Fibroblast of the aortic adventitia (primary cell): ENCODE measurements at regions not wholly inside any gene's neighbourhood (a gene's known extent, or its start where the extent isn't known, plus 50 kb on each side); places are given as distances from the start of the nearest gene placed in this dataset.

ENCODE experiments used
- DNase-seq: peaks from one replicate; pipeline ENCODE4 v3.0.0-alpha.2; 2010; ENCODE audit warnings: low read depth
- H3K4me3 ChIP-seq: 2 replicates; pipeline ENCODE4 v1.5.1; 2011; ENCODE audit warnings: low read depth, mild to moderate bottlenecking, control low read depth, low read length, moderate library complexity
- CTCF ChIP-seq: IDR thresholded peaks from 2 replicates; pipeline ENCODE4 v1.5.1; 2011; ENCODE audit warnings: mild to moderate bottlenecking, low read length, control low read depth, inconsistent platforms; ENCODE audit not compliant: insufficient read depth

DNA sequence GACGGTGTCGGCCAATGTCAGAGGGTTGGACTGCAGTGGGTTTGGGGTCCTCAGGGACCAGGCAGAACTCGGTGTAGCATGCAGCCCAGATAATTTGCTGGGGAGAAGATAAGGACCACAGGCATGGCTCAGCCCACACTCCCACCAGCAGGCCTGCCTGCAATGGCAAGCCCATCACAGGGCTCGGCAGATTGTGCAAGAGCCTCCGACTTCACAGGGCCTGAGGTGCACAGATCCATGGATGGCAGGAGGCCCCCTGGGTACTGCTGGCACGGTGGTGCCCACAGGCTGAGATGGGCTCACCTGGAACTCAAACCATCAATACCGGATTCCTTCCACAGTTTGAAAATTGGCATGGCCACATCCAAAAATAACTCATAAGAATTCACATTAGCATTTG, 180.3 kb downstream of the TTLL2 start:
- no peak for TF ChIP-seq CTCF
- no peak for DNase-seq

DNA sequence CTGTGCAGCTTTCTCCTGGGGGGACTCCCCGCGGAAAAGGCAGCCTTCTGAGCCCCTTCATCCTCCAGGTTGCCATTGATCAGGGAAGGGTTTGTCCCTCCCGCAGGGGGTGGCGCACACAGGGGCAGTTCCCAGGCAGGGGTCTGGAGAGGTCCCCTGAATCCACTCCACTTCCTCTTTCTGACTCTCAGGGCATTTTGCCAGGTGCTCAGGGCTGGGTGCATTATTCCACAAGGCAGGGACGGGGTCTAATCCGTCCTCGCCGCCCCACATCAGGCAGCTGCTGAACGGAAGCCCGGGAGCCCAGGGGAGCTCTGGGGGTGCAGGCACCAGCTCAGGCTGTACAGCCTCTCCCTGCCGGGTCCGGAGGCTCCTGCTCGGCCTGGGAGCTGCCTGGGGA, 180.9 kb downstream of the TTLL2 start:
- H3K4me3 ChIP-seq, result no peak overlapping the region
- no peak for TF ChIP-seq CTCF
- DNase-seq, result no peak

More for the DNA sequence above, 180.3 kb downstream of the TTLL2 start:
- H3K4me3 ChIP-seq, result no peak overlapping the region

DNA sequence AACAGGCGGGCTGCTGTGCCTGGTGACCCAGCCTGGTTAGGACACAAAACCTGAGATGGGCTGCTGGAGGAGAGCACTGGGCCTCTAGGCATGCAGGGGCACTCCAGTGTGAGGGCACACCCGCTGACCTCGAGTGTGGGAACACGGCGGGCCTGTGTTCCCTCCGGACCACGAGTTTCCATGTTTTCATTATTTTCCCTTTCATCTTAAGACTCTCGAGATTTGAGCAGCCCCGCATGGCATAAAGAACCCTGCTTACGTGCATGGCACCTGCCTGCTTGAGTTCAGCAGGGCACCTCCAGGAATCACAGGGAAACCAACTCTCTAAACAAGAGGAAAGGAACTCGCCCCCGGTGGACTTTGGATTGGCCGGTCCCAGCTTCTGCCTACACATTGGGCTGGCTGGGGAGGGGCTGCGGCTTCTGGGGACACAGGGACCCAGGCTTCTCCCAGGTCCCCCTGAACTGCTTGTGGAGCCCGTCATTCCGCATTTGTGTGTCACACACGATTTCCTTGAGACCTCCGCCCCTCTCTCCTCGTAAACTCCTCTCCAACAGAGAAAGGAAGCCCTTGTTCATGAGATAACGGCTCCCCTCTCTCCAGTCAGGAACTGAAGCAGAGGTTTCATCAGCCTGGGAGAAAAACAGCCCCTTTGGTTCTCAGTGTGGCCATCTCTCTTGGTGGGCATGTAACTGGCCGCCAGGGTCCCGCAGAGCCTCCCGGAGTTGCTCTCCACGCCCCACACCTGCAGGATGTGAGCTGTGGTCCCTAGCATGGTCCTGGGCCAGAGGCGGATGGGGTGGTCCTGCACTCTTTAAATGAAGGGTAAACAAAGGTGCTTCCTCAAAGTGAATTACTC, 181.8 kb downstream of the TTLL2 start:
- DNase-seq, result no peak
- no peak overlapping the region for H3K4me3 ChIP-seq
- TF ChIP-seq CTCF, result no peak

DNA sequence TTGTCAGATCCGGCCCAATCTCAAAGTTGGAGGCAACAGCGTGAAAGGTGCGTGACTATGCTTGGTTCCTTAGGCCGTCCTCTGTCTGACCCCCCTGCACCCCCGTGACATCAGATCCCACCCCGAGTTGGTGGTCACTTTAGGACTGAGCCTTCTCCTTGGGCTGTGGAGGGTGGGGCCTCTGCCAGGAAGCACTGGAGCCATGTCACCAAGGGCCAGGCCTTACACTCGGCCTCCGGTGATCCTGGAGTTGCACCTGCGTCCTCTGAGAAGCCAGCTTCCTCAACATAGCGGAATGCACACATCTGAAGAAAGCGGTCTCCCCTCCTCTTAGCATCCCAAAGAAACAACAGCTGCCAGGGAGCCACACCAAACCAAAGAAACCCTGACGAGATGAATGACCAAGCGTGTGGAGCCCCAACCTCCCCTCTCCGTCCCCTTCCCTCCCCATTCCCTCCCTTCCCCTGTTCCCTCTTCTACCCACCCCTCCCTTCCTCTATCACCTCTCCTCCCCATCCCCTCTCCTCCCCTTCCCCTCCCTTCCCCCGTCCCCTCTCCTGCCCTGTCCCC, 182.6 kb downstream of the TTLL2 start:
- H3K4me3 ChIP-seq, result no peak overlapping the region
- no peak for DNase-seq
- TF ChIP-seq CTCF, result no peak

DNA sequence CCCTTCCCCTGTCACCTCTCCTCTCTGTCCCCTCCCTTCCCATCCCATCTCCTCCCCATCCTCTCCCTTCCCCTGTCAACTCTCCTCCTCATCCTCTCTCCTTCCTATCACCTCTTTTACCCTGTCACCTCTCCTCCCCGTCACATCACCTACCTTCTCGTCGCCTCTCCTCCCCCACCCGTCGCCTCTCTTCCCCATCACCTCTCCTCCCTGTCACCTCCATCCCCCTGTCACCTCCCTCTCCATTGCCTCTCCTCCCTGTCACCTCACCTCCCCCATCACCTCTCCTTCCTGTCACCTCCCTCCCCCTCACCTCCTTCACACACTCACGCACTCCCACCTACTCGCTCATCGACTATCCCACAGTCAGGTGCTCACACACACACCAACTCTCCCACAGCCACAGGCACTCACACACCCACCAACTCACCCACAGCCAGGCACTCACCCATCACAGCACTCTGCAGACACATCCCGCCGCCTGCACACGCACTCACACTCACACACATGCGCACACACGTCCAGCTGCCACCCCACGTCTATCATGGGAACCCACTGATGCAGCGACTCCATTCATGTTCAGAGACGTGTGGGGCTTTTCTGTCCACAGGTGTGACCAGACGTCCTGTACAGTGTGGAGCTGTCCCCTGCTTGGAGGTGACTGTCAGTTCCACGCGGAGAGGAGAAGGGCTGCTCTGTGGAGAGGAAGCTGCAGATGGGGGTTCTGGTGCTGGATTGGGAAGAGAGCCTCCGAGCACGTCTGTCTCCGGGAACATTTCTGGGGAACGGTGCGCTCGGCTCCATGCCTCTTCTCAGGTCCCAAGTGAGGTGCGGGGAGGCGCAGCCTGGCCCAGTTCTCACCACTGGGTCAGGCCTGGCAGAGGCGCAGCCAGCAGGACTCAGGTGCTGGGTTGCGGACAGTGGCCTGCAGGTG, 184.3 kb downstream of the TTLL2 start:
- TF ChIP-seq CTCF, result no peak
- no peak for DNase-seq
- H3K4me3 ChIP-seq, result no peak overlapping the region

DNA sequence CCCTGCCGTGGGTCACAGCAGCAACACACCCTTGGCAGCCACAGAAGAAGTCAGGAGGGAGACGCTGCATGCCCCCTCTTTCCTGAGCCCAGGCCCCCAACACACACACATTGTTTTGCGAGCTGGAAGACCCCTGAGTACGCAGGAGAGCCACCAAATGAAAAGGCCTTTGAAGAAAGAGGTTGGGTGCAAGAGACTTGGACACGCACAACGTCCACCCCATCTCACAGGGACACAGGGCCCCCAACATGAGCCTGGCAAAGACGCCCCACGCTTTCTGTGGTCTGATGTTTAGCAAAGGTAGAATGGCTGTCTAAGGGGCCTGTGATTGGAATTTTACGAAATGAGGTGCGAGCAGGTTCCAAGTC, 185.0 kb downstream of the TTLL2 start:
- TF ChIP-seq CTCF, result no peak
- no peak overlapping the region for H3K4me3 ChIP-seq
- no peak for DNase-seq
